C4-2B (cell line): ENCODE measurements at regions not wholly inside any gene's neighbourhood (a gene's known extent, or its start where the extent isn't known, plus 50 kb on each side); places are given as distances from the start of the nearest gene placed in this dataset.

Experiments
- ZFX ChIP-seq: fragments of 450-650 bp; IDR thresholded peaks from 2 replicates; pipeline ENCODE4 v1.6.1; 2017
- TF ChIP-seq, protein P1 (sequence below): fragments of 450-650 bp; conservative IDR thresholded peaks from 2 replicates; pipeline ENCODE4 v1.5.1; 2017; ENCODE audit warnings: mild to moderate bottlenecking

DNA sequence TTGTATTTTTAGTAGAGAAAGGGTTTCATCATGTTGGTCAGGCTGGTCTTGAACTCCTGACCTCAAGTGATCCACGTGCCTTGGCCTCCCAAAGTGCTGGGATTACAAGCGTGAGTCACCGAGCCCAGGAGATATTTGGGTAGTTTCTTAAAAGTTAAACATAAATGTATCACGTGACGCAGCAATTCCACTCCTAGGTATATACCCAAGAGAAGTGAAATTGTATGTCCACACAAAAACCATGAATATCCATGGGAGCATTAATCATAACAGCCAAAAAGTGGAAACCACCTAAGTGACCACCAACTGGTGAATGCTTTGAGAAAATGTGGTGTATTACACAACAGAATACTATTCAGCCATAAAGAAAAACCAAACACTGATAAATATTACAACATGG, 164.8 kb downstream of the MRPL14 start:
- TF ChIP-seq, protein P1, sequence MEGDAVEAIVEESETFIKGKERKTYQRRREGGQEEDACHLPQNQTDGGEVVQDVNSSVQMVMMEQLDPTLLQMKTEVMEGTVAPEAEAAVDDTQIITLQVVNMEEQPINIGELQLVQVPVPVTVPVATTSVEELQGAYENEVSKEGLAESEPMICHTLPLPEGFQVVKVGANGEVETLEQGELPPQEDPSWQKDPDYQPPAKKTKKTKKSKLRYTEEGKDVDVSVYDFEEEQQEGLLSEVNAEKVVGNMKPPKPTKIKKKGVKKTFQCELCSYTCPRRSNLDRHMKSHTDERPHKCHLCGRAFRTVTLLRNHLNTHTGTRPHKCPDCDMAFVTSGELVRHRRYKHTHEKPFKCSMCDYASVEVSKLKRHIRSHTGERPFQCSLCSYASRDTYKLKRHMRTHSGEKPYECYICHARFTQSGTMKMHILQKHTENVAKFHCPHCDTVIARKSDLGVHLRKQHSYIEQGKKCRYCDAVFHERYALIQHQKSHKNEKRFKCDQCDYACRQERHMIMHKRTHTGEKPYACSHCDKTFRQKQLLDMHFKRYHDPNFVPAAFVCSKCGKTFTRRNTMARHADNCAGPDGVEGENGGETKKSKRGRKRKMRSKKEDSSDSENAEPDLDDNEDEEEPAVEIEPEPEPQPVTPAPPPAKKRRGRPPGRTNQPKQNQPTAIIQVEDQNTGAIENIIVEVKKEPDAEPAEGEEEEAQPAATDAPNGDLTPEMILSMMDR, result no peak
- no peak for TF ChIP-seq ZFX
